Stimulated activated memory B cell treated with anti-CD40 and anti-IgM and Interleukin-4, amounts not matched to agents 10 μg/mL and 1 μg/mL and 100 μg/mL, for 72 hours (primary cell): ENCODE measurements at regions not wholly inside any gene's neighbourhood (a gene's known extent, or its start where the extent isn't known, plus 50 kb on each side); places are given as distances from the start of the nearest gene placed in this dataset.

Source experiments
- ATAC-seq: fragments of 150-1000 bp; cut with Tn5 transposase; 2 replicates; pipeline ENCODE4 v1.10.0; 2021
- H3K27ac Mint-ChIP-seq: one replicate; pipeline ENCODE4 v1.8.0; 2022; ENCODE audit warnings: mild to moderate bottlenecking, mixed read lengths
- H3K27me3 Mint-ChIP-seq: one replicate; pipeline ENCODE4 v1.8.0; 2022; ENCODE audit warnings: mixed read lengths
- H3K36me3 Mint-ChIP-seq: one replicate; pipeline ENCODE4 v1.8.0; 2022; ENCODE audit warnings: mixed read lengths
- H3K4me1 Mint-ChIP-seq: one replicate; pipeline ENCODE4 v1.8.0; 2022; ENCODE audit warnings: mixed read lengths
- H3K4me3 Mint-ChIP-seq: one replicate; pipeline ENCODE4 v1.8.0; 2022; ENCODE audit warnings: mild to moderate bottlenecking, moderate library complexity, mixed read lengths
- H3K9me3 Mint-ChIP-seq: one replicate; pipeline ENCODE4 v1.8.0; 2022; ENCODE audit warnings: mixed read lengths

- Mint-ChIP-seq H3K4me1 (peaks cover 2% of the 10 kb centered on the region), H3K4me3 (no peak overlapping the region), H3K36me3 (no peaks in the 10 kb centered on the region), H3K9me3 (no peaks in the 10 kb centered on the region), H3K27ac (no peak overlapping the region), H3K27me3 (no peaks in the 10 kb centered on the region)
- ATAC-seq = no peak
Observed at GRCh38 chr3:152095472-152095871, 173.3 kb upstream of the MBNL1 start.

- H3K36me3 Mint-ChIP-seq = no peaks in the 10 kb centered on the region
- H3K27ac Mint-ChIP-seq = no peak overlapping the region
- H3K4me3 Mint-ChIP-seq = no peak overlapping the region
- no peak for ATAC-seq
- no peaks in the 10 kb centered on the region for H3K27me3 Mint-ChIP-seq
- peaks cover 7% of the 10 kb centered on the region for H3K4me1 Mint-ChIP-seq
- H3K9me3 Mint-ChIP-seq = no peaks in the 10 kb centered on the region
Observed at GRCh38 chr3:152096280-152096906, 172.3 kb upstream of the MBNL1 start.

GRCh38 chr3:152097120-152097519 is 171.6 kb upstream of the MBNL1 start:
- Mint-ChIP-seq H3K4me3 (no peak overlapping the region), H3K36me3 (no peaks in the 10 kb centered on the region), H3K9me3 (no peaks in the 10 kb centered on the region), H3K4me1 (peaks cover 7% of the 10 kb centered on the region), H3K27me3 (no peaks in the 10 kb centered on the region), H3K27ac (no peak overlapping the region)
- no peak for ATAC-seq

- Mint-ChIP-seq H3K27me3 (no peaks in the 10 kb centered on the region), H3K4me1 (peaks cover 7% of the 10 kb centered on the region), H3K9me3 (no peaks in the 10 kb centered on the region), H3K36me3 (no peaks in the 10 kb centered on the region), H3K27ac (no peak overlapping the region), H3K4me3 (no peak overlapping the region)
- ATAC-seq = no peak
Observed at GRCh38 chr3:152097770-152098169, 171.0 kb upstream of the MBNL1 start.

- Mint-ChIP-seq H3K9me3 (no peaks in the 10 kb centered on the region), H3K27me3 (no peaks in the 10 kb centered on the region), H3K36me3 (no peaks in the 10 kb centered on the region), H3K4me3 (no peak overlapping the region), H3K27ac (no peak overlapping the region), H3K4me1 (peaks cover 23% of the 10 kb centered on the region)
- ATAC-seq = peak; percentile 64
Observed at GRCh38 chr3:152100491-152101132, 168.1 kb upstream of the MBNL1 start.

- Mint-ChIP-seq H3K27ac (no peak overlapping the region), H3K4me3 (no peak overlapping the region), H3K36me3 (no peaks in the 10 kb centered on the region), H3K27me3 (no peaks in the 10 kb centered on the region), H3K9me3 (no peaks in the 10 kb centered on the region), H3K4me1 (peaks cover 23% of the 10 kb centered on the region)
- no peak for ATAC-seq
Observed at GRCh38 chr3:152102410-152102809, 166.3 kb upstream of the MBNL1 start.

GRCh38 chr3:152103257-152103656 is 165.5 kb upstream of the MBNL1 start:
- H3K36me3 Mint-ChIP-seq = no peaks in the 10 kb centered on the region
- no peaks in the 10 kb centered on the region for H3K9me3 Mint-ChIP-seq
- peaks cover 23% of the 10 kb centered on the region for H3K4me1 Mint-ChIP-seq
- no peak overlapping the region for H3K4me3 Mint-ChIP-seq
- H3K27ac Mint-ChIP-seq = no peak overlapping the region
- no peak for ATAC-seq
- no peaks in the 10 kb centered on the region for H3K27me3 Mint-ChIP-seq

- Mint-ChIP-seq H3K4me3 (no peak overlapping the region), H3K36me3 (no peaks in the 10 kb centered on the region), H3K27ac (no peak overlapping the region), H3K27me3 (no peaks in the 10 kb centered on the region), H3K9me3 (no peaks in the 10 kb centered on the region), H3K4me1 (peaks cover 23% of the 10 kb centered on the region)
- peak; percentile 39 for ATAC-seq
Observed at GRCh38 chr3:152104847-152105415, 163.8 kb upstream of the MBNL1 start.

- H3K9me3 Mint-ChIP-seq = no peaks in the 10 kb centered on the region
- H3K27ac Mint-ChIP-seq = no peak overlapping the region
- H3K36me3 Mint-ChIP-seq = no peaks in the 10 kb centered on the region
- H3K4me3 Mint-ChIP-seq = no peak overlapping the region
- peaks cover 22% of the 10 kb centered on the region for H3K4me1 Mint-ChIP-seq
- no peak for ATAC-seq
- no peaks in the 10 kb centered on the region for H3K27me3 Mint-ChIP-seq
Observed at GRCh38 chr3:152105446-152105845, 163.3 kb upstream of the MBNL1 start.

GRCh38 chr3:152109038-152109437 is 159.7 kb upstream of the MBNL1 start:
- Mint-ChIP-seq H3K4me3 (no peak overlapping the region), H3K4me1 (peaks cover 11% of the 10 kb centered on the region), H3K36me3 (no peaks in the 10 kb centered on the region), H3K9me3 (no peaks in the 10 kb centered on the region), H3K27ac (no peak overlapping the region), H3K27me3 (no peaks in the 10 kb centered on the region)
- no peak for ATAC-seq

GRCh38 chr3:152113413-152113812 is 155.3 kb upstream of the MBNL1 start:
- Mint-ChIP-seq H3K27me3 (no peaks in the 10 kb centered on the region), H3K4me1 (no peaks in the 10 kb centered on the region), H3K4me3 (no peak overlapping the region), H3K9me3 (peaks cover 4% of the 10 kb centered on the region), H3K27ac (no peak overlapping the region), H3K36me3 (no peaks in the 10 kb centered on the region)
- no peak for ATAC-seq

- Mint-ChIP-seq H3K9me3 (peaks cover 5% of the 10 kb centered on the region), H3K4me3 (no peak overlapping the region), H3K27ac (no peak overlapping the region), H3K27me3 (no peaks in the 10 kb centered on the region), H3K4me1 (no peaks in the 10 kb centered on the region), H3K36me3 (no peaks in the 10 kb centered on the region)
- no peak for ATAC-seq
Observed at GRCh38 chr3:152113992-152114651, 154.6 kb upstream of the MBNL1 start.

GRCh38 chr3:152120601-152121269 is 148.0 kb upstream of the MBNL1 start:
- Mint-ChIP-seq H3K4me1 (peaks cover 15% of the 10 kb centered on the region), H3K36me3 (no peaks in the 10 kb centered on the region), H3K4me3 (no peak overlapping the region), H3K9me3 (peaks cover 4% of the 10 kb centered on the region), H3K27ac (no peak overlapping the region), H3K27me3 (no peaks in the 10 kb centered on the region)
- no peak for ATAC-seq

- H3K36me3 Mint-ChIP-seq = no peaks in the 10 kb centered on the region
- no peak overlapping the region for H3K4me3 Mint-ChIP-seq
- no peak for ATAC-seq
- H3K9me3 Mint-ChIP-seq = peaks cover 3% of the 10 kb centered on the region
- no peak overlapping the region for H3K27ac Mint-ChIP-seq
- peaks cover 15% of the 10 kb centered on the region for H3K4me1 Mint-ChIP-seq
- no peaks in the 10 kb centered on the region for H3K27me3 Mint-ChIP-seq
Observed at GRCh38 chr3:152121270-152121636, 147.5 kb upstream of the MBNL1 start.

GRCh38 chr3:152122851-152123250 is 145.9 kb upstream of the MBNL1 start:
- peaks cover 25% of the 10 kb centered on the region for H3K4me1 Mint-ChIP-seq
- H3K36me3 Mint-ChIP-seq = no peaks in the 10 kb centered on the region
- H3K27me3 Mint-ChIP-seq = no peaks in the 10 kb centered on the region

More at GRCh38 chr3:152122851-152123250, 145.9 kb upstream of the MBNL1 start:
- Mint-ChIP-seq H3K27ac (no peak overlapping the region), H3K9me3 (peaks cover 3% of the 10 kb centered on the region), H3K4me3 (no peak overlapping the region)
- no peak for ATAC-seq
